Esophagus muscularis mucosa (tissue), 4 donors: ENCODE measurements at regions not wholly inside any gene's neighbourhood (a gene's known extent, or its start where the extent isn't known, plus 50 kb on each side); places are given as distances from the start of the nearest gene placed in this dataset.

Experiments used
- DNase-seq: peaks from one replicate; pipeline ENCODE4 v3.0.0-alpha.2; 2017; ENCODE audit errors: extremely low spot score
- H3K27ac ChIP-seq, 4 donors: fragments of 200-600 bp; sonication (generic); replicated peaks in 1 of 4; 1 replicate in 3 of 4; 2 replicates in 1 of 4; pipeline ENCODE4 v1.5.1; 2016 to 2019; ENCODE audit warnings: mild to moderate bottlenecking in 1 of 4
- H3K27me3 ChIP-seq, 4 donors: fragments of 200-600 bp; sonication (generic); one replicate each; pipeline versions ENCODE4 v1.5.1 to v1.6.0; 2016 to 2019
- H3K36me3 ChIP-seq, 4 donors: fragments of 200-600 bp; sonication (generic); one replicate each; pipeline ENCODE4 v1.5.1; 2016 to 2019
- H3K4me1 ChIP-seq, 4 donors: fragments of 200-600 bp; sonication (generic); one replicate each; pipeline ENCODE4 v1.5.1; 2016 to 2019
- H3K4me3 ChIP-seq, 4 donors: fragments of 200-600 bp; sonication (generic); 1 replicate in 2 of 4; 2 replicates in 2 of 4; pipeline ENCODE4 v1.5.1; 2016 to 2019; ENCODE audit warnings: mild to moderate bottlenecking in 4 of 4, moderate library complexity in 1 of 4
- H3K9me3 ChIP-seq, 4 donors: fragments of 200-600 bp; sonication (generic); 1 replicate in 3 of 4; 2 replicates in 1 of 4; pipeline ENCODE4 v1.5.1; 2016 to 2019
- EP300 ChIP-seq: sonication (generic); formaldehyde crosslinking; IDR thresholded peaks from one replicate; pipeline ENCODE4 v1.6.1; 2017; ENCODE audit warnings: antibody characterized with exemption
- POLR2A ChIP-seq: fragments of 450-650 bp; IDR thresholded peaks from one replicate; pipeline ENCODE4 v1.6.1; 2017; ENCODE audit warnings: antibody characterized with exemption, moderate library complexity, mild to moderate bottlenecking, low read depth
- POLR2AphosphoS5 ChIP-seq, 2 donors: sonication (generic); formaldehyde crosslinking; IDR thresholded peaks; one replicate each; pipeline ENCODE4 v1.6.1; 2017; ENCODE audit warnings: antibody characterized with exemption in 2 of 2
- WGBS: methylation state at CpG from one replicate; pipeline ENCODE4 v1.1.5; 2018; 5-methylcytosine and 5-hydroxymethylcytosine counted together
- intact Hi-C: fragments of 100-400 bp; cut with DNase I; formaldehyde crosslinking; loops from one replicate; pipeline ENCODE4 v1.15.1; 2023
- small RNA-seq, 3 donors: library from RNA; depleted of rRNA; stranded (forward); fragments of <200 nt; gene quantifications; one replicate each; pipeline ENCODE3, GENCODE V24; 2016
- TF ChIP-seq, protein P1 (sequence below), 3 experiments: fragments of 200-600 bp in 2 of 3; fragments of 450-650 bp in 1 of 3; sonication (generic) in 2 of 3; IDR thresholded peaks; one replicate each; pipeline ENCODE4 v1.5.1; 2017 to 2019; ENCODE audit warnings: antibody characterized with exemption in 3 of 3, mild to moderate bottlenecking in 2 of 3, moderate library complexity in 1 of 3

DNA sequence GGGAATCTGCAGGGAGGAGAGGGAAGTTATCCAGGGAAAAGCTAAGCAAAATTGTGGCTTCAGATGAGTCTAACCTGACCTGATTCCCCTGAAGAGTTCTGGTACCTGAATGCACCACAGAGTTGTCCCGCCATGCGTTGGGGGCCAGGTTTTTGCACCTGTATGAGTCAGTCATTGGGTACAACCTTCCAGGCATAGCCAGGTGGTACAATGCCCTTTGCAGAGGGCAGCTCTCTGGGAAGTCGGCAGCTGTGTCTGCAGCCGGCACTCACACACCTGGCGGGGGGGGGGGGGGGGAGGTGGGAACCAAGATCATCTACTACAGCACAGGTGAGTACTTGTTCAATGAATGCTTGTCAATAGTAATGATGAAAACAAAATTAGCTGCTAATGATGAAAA is 52.5 kb upstream of the GTF3A start:
- Histone ChIP-seq H3K36me3 (no peaks in the 10 kb centered on the region), H3K9me3 (no peaks in the 10 kb centered on the region), H3K4me3 (no peak overlapping the region), H3K27ac (no peak overlapping the region), H3K27me3 (peaks cover 0 to 44% (median 0%) of the 10 kb centered on the region in 4 donors), H3K4me1 (peaks cover 0 to 16% (median 7%) of the 10 kb centered on the region in 4 donors)
- no peak for DNase-seq
- intact Hi-C loops, result no loop called here
- TF ChIP-seq, protein P1, sequence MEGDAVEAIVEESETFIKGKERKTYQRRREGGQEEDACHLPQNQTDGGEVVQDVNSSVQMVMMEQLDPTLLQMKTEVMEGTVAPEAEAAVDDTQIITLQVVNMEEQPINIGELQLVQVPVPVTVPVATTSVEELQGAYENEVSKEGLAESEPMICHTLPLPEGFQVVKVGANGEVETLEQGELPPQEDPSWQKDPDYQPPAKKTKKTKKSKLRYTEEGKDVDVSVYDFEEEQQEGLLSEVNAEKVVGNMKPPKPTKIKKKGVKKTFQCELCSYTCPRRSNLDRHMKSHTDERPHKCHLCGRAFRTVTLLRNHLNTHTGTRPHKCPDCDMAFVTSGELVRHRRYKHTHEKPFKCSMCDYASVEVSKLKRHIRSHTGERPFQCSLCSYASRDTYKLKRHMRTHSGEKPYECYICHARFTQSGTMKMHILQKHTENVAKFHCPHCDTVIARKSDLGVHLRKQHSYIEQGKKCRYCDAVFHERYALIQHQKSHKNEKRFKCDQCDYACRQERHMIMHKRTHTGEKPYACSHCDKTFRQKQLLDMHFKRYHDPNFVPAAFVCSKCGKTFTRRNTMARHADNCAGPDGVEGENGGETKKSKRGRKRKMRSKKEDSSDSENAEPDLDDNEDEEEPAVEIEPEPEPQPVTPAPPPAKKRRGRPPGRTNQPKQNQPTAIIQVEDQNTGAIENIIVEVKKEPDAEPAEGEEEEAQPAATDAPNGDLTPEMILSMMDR (IDR thresholded peaks at IDR 0.05), result no peak
- no peak for TF ChIP-seq POLR2A
- TF ChIP-seq EP300, result no peak
- no peak for TF ChIP-seq POLR2AphosphoS5 (IDR thresholded peaks at IDR 0.05)
- WGBS, result 60% methylated on average over 3 of the region's 5 CpGs

DNA sequence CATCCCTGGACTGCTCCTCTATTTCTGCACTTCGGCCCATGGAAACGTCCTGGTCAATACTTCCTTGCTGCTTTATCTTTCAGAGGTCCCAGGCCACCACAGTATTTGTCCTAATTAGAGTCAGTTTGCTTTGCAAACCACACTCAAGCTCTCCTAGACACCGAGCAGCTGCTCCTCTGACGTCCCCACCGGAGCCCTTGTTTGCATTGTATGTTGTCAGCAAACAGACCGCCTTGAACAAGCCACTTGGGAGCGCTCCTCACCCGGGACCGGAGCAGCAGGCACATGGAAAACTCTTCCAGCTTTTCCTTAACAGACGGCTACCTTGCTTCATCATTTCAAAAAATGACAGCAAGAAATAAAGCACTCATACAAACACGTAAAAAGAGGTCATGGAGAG is 51.5 kb upstream of the GTF3A start:
- Histone ChIP-seq H3K4me1 (peaks cover 0 to 16% (median 7%) of the 10 kb centered on the region in 4 donors), H3K27me3 (peaks cover 0 to 36% (median 0%) of the 10 kb centered on the region in 4 donors), H3K4me3 (no peak overlapping the region), H3K36me3 (no peaks in the 10 kb centered on the region), H3K27ac (no peak overlapping the region), H3K9me3 (no peaks in the 10 kb centered on the region)
- DNase-seq, result no peak
- 23% methylated on average over 11 of the region's 11 CpGs for WGBS
- TF ChIP-seq, protein P1 (IDR thresholded peaks at IDR 0.05), result no peak
- TF ChIP-seq EP300 (no peak), POLR2AphosphoS5 (IDR thresholded peaks at IDR 0.05) (no peak), POLR2A (no peak)
- intact Hi-C loops, result no loop called here

DNA sequence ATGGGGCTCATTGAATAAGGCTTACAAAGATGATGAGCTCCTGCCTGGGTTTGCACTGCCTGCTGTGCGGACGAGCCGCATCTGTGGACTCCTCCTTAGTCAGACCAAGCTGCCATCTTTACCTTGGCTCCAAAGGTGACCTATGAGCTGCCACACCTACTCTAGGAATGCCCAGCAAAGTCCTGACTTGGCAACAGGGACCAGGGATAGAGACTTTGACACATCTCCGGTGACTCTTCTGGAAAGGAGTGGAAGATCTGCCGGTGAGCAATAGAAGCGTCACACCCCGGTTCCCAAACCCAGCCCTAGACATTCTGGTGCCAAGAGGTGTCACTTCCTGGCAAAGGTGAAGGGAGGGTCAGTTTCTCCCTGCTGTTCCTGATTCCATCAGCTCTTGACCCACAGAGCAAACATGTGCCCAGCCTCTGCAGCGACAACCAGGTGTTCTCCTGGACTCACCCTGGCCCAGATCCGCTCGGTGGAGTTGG is 50.2 kb upstream of the GTF3A start:
- TF ChIP-seq EP300, result no peak
- Histone ChIP-seq H3K4me3 (no peak overlapping the region), H3K27ac (no peak overlapping the region), H3K4me1 (peaks cover 0 to 16% (median 7%) of the 10 kb centered on the region in 4 donors), H3K9me3 (no peaks in the 10 kb centered on the region), H3K36me3 (no peaks in the 10 kb centered on the region), H3K27me3 (peaks cover 0 to 34% (median 0%) of the 10 kb centered on the region in 4 donors)
- WGBS, result 84% methylated on average over 6 of the region's 10 CpGs
- no peak for DNase-seq
- intact Hi-C loops, result loop anchor here (2.0 kb wide), 1 partner anchor 455 kb away; no protein-coding TSS in a partner anchor

Small RNAs in the stretch of these regions (small RNA-seq; reads per million reads assigned to genes)
- 0 reads per million in 3 donors for gene RNU6-70P
